SKM-1 treated with dmso at 0.1 percent for 144 hours (cell line): ENCODE measurements at regions not wholly inside any gene's neighbourhood (a gene's known extent, or its start where the extent isn't known, plus 50 kb on each side); places are given as distances from the start of the nearest gene placed in this dataset.

ENCODE experiments used
- DNase-seq: peaks from one replicate; lab custom pipeline; 2025; ENCODE audit not compliant: unreplicated experiment; lab: John Stamatoyannopoulos, UW

DNA sequence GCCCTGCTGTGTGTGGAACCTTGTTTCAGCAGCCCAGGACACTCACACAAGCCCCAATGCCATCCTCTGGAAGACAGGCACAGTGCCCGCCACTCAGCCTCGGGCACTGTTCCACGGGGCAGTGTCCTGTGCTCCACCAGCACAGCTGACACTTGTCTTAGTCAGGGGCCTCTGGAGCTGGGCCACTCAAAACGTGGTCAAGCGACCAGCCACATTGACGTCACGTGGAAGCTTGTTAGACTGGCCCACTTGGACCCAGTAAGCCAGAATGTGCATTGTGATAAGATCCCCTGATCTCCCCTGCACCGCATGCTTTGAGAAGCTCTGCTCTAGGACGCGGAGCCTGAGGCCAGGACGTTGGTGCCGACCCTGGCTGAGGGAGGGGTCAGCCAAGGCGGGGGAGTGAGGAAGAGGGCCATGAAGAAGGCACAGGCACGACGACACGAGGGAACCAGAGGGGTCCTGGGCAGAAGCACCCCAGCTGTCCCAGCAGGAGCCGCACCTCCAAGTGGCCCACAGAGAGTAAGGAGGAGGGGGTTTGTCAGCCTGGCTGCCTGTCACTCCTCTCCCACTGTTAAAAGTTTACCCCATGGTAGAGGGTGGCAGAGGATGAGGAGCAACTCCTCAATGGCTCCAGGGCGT lies 64.6 kb downstream of the LINC01488 start:
- no peak for DNase-seq

DNA sequence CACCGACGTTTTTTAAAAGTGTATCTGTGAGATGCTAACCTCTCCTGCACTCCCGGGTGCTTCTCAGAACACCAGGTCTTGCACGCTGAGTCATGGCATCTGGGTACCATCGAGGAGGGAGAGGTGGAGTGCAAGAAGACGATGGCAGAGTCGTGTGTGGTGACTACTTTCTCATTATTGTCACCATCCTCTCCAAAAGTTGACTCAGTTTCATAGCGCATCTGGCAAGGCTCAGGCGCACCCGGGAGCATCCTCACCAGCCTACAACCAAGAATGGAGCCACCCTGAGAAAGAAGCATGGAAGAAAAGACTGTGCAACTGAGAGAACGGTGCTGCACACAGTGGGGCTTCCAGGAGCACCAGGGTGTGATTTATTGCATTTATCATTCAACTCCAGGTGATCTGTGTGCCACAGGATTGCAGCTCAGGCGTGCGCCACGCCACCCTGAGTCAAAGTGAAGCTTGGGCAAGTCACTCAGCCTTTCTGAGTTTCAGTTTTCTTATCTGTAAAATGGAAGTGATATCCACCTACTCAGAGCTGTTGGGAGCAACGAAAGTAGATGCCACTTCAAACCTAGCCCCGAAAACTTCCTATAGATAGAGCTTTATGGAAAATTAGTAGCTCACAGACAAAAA lies 65.4 kb downstream of the LINC01488 start:
- DNase-seq = no peak

DNA sequence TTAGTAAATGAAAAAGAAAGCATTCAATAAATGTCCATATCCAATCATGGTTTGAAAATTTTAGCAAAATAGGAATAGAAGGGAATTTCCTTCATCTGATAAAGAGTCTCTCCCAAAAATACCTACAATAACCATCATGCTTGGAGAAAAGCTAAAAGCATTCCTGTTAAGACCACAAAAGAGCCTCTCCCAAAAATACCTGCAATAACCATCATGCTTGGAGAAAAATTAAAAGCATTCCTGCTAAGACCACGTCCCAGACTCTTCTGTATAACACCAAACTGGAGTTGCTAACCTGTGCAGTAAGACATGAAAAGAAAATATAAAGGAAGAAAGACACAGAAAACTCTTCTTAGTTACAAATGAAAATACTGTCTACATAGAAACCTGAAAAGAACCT lies 69.4 kb downstream of the LINC01488 start:
- no peak for DNase-seq

DNA sequence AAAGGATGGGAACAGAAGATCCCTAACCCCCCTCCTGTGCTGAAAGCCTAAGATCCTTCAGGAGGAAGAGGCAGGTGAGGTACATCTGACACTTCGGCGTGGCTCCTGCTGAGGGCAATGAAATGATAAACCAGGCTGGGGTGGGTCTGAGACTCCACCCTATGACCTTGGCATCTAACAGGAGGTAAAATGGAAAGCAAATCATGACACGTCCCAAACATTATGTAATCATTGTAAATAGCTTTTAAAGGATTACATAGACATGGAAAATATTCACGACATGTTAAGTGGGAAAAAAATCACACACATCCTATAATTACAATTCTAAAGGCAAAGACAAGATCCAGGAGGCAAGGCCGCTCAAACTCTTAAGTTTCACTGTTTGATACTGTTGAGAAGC lies 70.5 kb downstream of the LINC01488 start:
- DNase-seq = no peak

DNA sequence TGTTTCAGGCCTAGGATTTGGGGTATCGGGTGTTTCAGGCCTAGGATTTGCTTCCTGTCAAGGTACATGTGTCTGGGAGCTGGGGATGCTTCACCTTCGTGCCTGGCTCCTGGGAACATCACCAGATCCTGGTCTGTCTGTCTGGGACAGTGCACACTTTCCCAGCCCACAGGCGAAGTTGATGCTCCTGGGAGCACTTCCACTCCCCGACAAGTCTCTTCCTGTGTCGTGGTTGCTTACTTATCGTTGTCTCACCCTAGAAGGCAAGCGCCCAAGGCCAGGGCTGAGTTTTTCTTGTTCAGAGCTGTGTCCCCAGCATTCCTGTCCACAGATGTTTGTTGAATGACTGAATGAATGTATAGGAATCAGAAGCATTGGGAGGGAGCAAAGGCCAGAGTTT lies 71.5 kb downstream of the LINC01488 start:
- no peak for DNase-seq

DNA sequence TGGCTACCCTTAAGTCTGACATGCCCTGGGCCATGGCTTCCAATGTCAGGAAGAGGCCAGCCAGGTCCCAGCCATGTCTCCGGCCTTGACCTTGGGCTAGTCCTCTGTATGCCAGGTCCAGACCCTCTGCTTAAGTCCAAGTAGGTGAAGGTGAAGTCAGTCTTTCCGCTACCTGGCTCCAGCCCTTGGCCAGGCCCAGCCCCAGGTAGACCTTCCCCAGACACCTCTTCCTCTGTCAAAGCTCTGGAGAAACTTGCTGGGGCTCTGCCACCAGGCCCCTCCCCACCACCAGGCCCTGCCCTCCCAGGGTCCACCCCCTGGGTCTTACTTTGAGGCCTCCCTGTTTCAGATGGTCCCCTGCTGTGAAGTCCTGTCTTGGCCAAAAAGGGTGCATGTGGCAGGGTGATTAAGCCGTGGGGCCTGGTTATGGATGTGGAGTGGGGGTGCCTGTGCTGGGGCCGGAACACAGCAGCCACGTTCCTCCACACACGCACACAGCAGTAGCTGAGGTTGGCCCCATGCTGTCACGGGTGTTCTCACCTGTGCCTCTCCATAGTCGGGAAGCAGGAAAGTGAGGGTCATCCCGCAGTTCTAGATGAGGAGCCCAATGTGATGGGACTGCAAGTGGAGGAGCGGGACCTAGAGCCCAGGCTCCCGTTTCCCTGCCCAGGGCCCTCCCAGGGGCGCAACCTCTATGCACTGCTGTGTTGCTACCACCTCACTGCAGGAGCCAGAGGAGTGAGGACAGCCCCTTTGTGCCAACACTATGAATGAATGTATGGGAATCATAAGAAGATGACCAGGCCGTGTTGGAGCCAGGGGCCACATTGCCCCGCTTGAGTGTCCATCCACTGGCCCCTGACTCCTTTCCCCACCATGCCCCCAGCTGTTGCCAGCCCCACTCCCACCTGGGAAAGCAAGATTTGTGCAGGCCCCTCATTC lies 72.2 kb downstream of the LINC01488 start:
- no peak for DNase-seq

DNA sequence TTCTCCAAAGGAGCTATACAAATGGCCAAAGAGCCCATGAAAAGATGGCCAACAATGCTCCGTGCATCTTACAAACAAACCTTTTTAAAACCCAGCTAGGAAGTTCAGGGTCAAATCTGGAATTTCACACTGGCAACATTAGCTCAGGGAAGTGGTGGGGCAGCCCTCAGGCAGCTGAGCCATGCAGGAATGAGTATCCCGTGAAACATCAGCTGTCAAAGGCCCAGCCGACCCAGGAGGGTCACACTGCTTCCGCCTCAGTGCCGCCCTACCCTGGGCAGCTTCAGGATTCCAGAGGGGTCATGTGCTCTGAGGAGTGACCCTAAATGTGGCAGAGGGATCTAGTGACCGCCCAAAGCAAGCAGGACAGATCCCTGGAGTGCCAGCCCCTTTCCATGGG lies 73.4 kb downstream of the LINC01488 start:
- DNase-seq = no peak

DNA sequence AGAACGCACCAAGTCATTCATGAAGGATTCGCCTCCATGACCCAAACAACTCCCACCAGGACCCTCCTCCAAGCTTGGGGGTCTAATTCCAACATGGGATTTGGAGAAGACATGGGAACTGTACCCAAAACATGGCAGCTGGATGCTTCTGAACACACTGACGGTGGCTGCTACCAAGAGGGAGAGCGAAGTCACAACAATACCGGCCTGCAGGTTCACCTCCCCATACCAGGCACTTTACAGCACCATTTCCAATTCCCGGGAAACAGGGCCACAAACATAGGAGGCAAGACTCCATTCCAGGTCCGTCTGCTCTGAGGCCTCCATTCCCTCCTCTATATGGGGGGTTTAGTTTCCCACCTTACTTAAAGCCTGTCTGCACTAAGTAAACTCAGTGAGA lies 75.8 kb downstream of the LINC01488 start:
- no peak for DNase-seq

DNA sequence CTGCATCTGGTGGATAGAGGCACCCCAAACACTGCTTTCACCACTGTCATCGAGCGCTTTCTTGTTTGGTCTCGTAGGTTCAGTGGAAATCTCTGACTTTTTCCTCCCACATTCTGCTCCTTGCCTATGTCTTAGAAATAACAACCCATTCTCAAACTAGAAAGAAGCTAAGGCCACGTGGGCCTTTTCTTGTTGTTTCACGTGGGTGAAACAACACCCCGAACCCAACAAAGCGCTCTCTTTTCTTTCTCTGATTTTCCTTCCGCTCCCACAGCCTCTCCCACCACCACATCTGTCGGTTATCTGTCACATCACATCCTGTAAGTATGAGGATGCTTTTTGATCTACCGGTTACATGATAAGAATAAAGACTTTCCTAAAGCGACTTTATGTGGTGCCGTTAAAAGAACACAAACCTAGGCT lies 77.1 kb downstream of the LINC01488 start:
- DNase-seq = no peak

DNA sequence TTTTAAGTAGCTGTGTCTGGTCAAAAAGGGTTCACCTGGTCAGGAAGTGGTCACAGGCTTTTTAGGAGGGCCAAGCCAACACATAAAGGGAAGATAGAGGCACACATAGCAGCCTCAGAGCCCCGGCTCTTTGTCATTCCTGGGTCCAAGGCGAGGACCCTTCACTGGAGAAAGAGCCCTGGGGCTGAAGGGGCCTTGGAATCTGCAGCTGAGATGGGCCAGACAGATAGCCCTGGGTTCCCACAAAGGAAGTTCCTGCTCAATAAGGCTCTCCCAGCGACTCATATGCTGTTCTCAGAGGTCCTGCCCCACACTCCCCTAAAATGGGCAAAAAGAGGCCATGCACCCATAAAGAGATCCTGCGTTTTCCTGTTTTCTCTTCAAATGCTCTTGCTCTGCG lies 77.7 kb downstream of the LINC01488 start:
- DNase-seq = no peak

DNA sequence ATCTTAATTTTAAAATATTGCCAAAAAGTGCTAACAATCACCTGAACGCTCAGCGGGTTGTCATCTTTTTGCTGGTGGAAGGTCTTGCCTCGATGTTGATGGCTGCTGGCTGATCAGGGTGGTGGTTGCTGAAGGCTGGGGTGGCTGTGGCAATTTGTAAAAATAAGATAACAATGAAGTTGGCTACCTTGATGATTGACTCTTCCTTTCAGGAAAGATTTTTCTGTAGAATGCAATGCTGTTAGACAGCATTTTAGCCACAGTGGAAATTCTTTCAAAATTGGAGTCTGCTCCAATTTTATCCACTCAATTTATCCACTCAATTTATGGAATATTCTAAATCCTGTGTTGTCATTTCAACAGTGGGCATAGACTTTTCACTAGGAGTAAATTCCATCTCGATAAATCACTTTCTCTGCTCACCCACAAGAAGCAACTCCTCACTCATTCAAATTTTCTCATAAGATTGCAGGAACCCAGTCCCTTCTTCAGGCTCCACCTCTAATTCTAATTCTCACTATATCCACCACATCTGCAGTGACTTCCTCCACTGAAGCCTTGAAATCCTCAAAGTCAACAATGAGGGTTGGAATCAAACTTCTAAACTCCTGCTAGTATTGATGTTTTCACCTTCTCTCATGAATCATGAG lies 78.8 kb downstream of the LINC01488 start:
- no peak for DNase-seq

DNA sequence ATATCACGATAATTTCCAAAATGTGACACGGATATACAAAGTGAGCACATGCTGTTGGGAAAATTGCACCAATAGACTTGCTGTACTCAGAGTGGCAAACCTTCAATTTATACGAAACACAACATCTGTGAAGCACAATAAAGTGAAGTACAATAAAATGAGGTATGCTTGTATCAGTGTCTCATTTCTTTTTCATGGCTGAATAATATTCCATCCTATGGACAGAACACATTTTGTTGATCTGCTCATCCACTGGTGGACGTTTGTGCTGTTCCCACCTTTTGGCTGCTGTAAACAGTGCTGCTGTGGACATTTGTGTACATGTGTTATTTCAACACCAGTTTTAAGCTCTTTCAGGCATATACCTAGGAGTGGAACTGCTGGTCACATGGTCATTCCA lies 78.7 kb upstream of the CCND1 start:
- no peak for DNase-seq

DNA sequence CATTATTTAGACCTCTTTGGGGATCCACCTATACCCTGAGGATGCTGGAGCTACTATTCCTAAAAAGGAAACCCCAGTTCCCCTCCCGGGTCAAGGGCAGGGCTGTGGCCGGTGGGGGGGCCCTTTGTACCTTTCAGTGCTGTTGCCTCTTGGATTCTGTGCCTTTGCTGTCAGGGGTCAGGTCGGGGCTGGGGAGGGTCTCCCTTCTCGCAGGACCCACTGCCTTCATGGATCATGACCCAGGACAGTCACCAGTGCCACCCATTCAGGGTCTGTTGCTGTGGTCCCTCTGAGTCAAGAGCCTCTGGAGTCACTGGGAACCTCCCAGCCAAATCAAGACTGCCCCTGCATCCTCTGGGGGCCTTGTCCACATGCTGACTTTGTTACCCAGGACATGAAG lies 78.1 kb upstream of the CCND1 start:
- no peak for DNase-seq

DNA sequence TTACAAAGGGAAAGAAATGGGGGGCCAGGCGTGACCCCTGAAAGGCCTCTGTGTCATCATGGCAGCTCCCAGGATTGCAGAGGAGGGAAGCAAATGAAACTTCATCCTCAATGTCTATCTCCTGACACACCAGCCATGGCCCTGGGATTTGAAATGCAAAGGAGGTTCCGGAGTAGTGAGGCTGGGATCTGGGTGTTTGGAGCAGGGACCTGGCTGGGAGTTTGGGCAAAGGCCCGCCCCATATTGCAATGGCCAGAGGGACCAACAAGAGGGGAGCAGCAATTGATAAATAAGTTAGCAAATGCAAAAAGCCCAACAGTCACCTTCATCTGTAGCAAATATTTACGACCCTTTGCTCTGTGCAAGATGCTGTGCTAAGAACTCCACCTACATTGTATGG lies 77.7 kb upstream of the CCND1 start:
- no peak for DNase-seq

DNA sequence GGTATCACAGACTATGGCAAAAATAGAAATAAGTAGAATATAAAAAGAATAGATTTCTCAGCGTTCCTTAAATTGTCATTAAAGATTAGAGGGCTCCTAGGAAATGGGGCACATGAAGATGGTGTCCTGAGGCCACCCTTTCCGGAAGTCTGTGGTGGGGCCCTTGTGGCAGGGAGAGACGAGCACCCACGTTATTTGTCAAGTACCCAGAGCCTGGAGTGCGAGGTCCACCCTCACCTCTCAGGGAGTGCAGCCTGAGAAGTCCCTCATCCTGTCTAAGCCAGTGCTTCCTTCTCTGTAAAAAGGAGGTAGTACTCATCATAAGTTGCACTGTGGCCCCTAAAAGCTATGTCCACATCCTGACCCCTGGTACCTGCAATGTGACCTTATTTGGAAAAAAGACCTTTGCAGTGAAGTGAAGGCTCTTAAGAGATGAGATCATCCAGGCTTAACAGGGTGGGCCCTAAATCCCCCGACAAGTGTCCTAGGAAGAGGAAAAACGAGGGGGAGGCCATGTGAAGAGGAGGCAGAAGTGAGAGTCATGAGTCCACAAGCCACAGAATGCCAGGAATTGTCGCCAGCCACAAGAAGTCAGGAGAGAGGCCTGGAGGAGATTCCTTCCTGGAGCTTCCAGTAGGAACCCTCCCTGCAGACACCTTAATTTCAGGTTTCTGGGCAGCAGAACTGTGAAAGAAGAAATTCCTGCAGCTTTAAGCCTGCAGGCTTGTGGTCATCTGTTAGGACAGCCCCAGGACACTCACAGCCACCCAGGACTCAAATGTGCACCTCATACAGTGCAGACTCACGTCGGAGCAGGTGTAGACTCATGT lies 76.8 kb upstream of the CCND1 start:
- no peak for DNase-seq

DNA sequence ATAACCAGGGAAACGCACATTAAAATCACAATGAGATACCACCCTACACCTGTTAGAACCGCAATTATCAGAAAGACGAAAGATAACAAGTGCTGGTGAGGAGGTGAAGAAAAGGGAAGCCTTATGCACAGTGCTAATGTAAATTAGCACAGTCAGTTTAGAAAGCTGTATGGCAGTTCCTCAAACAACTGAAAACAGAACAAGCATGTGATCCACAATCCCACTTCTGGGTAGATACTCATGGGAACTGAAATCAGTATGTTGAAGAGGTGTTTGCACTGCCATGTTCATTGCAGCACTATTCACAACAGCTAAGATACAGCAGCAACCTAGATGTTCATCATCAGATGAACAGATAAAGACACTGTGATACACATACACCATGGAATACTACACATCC lies 75.0 kb upstream of the CCND1 start:
- no peak for DNase-seq

DNA sequence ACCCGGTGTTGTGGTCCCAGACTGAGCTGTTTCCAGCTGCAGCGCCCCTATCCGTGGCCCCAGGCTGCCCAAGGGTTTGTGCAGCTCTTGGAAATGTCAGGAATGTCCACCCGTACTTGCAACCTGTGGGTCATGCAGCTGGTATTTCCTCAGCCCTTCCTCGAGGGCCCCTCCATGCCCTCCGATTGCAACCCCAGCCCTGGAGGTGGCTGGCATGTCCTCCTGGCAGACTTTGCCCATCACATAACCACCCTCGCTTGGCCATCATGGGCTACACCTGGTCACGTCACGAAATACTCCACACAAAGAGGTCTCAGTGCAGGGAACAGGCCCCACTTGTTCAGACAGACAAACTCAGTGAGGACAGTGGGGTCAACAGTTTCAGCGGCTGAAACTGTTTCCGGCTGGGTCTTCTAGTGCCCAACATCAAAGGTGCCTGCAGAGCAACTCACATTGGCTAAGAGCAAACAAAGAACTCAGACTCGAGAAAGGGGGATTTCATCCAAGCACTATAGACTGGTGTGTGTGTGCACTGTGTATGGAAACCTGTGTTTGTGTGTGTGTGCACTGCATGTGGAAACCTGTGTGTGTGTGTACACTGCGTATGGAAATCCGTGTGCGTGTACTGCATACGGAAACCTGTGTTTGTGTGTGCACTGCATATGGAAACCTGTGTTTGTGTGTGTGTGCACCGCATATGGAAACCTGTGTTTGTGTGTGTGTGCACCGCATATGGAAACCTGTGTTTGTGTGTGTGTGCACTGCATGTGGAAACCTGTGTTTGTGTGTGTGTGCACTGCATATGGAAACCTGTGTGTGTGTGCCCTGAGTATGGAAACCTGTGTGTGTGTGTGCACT lies 72.8 kb upstream of the CCND1 start:
- no peak for DNase-seq

DNA sequence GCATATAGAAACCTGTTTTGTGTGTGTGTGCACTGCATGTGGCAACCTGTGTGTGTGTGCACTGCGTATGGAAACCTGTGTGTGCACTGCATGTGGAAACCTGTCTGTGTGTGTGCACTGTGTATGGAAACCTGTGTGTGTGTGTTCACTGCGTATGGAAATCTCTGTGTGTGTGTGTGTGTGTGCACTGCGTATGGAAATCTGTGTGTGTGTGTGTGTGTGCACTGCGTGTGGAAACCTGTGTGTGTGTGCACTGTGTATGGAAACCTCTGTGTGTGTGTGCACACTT lies 72.2 kb upstream of the CCND1 start:
- no peak for DNase-seq

DNA sequence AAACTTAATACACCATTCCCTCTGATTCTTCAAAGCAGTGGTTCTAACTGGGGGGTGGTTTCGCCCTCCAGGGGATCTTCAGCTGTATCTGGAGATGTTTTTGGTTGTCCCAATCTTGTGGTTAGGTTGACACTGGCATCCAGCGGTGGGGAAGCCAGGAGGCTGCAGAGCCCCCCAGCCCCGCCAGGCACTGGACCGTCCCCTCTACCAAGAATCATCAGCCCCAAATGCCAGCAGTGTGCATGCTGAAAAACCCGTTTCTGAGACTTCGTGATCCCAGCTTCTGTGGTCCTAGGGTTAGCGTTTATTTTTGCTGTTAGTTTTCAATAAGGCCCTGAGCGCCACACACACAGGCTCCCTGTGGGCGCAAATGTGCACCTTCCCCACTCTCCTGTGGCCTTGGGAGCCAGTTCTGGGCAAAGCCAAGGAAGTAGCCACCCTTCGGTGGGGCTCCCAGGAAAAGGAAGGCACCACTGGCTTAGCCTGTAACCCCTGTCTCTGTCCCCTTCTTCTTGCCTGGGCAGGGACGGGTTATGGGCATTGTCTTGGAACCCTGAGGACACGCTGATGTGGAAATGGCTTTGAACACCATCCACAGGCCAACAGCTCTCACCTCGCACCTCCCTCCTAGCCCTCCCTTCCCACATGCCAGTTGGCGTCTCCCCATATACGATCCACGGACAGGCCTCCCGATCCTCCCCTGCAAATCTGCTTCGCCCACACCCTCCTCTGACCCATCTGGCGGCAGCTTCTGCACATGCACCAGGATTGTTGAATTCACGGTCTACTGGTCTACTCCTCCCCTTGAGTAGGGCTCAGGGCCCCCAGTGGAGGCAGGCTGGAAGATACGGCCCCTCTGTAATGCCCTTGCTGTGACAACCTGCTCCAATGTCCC lies 71.4 kb upstream of the CCND1 start:
- DNase-seq = no peak
